Retina (tissue), 1 donor: ENCODE measurements at regions not wholly inside any gene's neighbourhood (a gene's known extent, or its start where the extent isn't known, plus 50 kb on each side); places are given as distances from the start of the nearest gene placed in this dataset.

Experiments
- DNase-seq: peaks from one replicate; pipeline ENCODE4 v3.0.0-alpha.2; 2016

- no peak for DNase-seq
Observed at GRCh38 chr14:101340556-101340955, 220.7 kb upstream of the DIO3 start.

GRCh38 chr14:101347893-101348777, 213.2 kb upstream of the DIO3 start:
- DNase-seq: no peak

GRCh38 chr14:101349108-101349507, 212.2 kb upstream of the DIO3 start:
- DNase-seq: no peak

- no peak for DNase-seq
Observed at GRCh38 chr14:101350021-101350420, 211.3 kb upstream of the DIO3 start.

GRCh38 chr14:101350691-101351090, 210.6 kb upstream of the DIO3 start:
- DNase-seq: no peak

GRCh38 chr14:101351146-101351545, 210.1 kb upstream of the DIO3 start:
- DNase-seq: no peak

- DNase-seq: no peak
Observed at GRCh38 chr14:101351769-101352168, 209.5 kb upstream of the DIO3 start.

GRCh38 chr14:101352567-101352966, 208.7 kb upstream of the DIO3 start:
- DNase-seq: no peak

GRCh38 chr14:101353422-101353821, 207.9 kb upstream of the DIO3 start:
- DNase-seq: no peak

- no peak for DNase-seq
Observed at GRCh38 chr14:101354726-101355125, 206.6 kb upstream of the DIO3 start.

- DNase-seq: no peak
Observed at GRCh38 chr14:101355284-101355683, 206.0 kb upstream of the DIO3 start.

GRCh38 chr14:101357038-101357437, 204.3 kb upstream of the DIO3 start:
- DNase-seq: no peak

- no peak for DNase-seq
Observed at GRCh38 chr14:101357559-101358319, 203.6 kb upstream of the DIO3 start.

GRCh38 chr14:101358320-101359125, 202.8 kb upstream of the DIO3 start:
- DNase-seq: no peak

GRCh38 chr14:101359221-101360053, 201.9 kb upstream of the DIO3 start:
- no peak for DNase-seq

- no peak for DNase-seq
Observed at GRCh38 chr14:101360054-101360911, 201.0 kb upstream of the DIO3 start.

- DNase-seq: no peak
Observed at GRCh38 chr14:101361044-101361443, 200.3 kb upstream of the DIO3 start.

- no peak for DNase-seq
Observed at GRCh38 chr14:101361451-101362433, 199.6 kb upstream of the DIO3 start.

- no peak for DNase-seq
Observed at GRCh38 chr14:101362529-101363260, 198.6 kb upstream of the DIO3 start.

GRCh38 chr14:101363261-101363555, 198.1 kb upstream of the DIO3 start:
- DNase-seq: no peak
